Parathyroid adenoma (tissue), 2 donors: ENCODE measurements at regions not wholly inside any gene's neighbourhood (a gene's known extent, or its start where the extent isn't known, plus 50 kb on each side); places are given as distances from the start of the nearest gene placed in this dataset.

Source experiments
- H2AFZ ChIP-seq: fragments of 300-600 bp; sonication (generic); one replicate; pipeline ENCODE4 v1.7.0; 2017; ENCODE audit warnings: antibody characterized with exemption, mild to moderate bottlenecking
- H3K27ac ChIP-seq: fragments of 300-600 bp; sonication (generic); one replicate; pipeline ENCODE4 v1.7.0; 2017
- H3K27me3 ChIP-seq: fragments of 300-600 bp; sonication (generic); one replicate; pipeline ENCODE4 v1.7.0; 2017; ENCODE audit warnings: low read length; ENCODE audit not compliant: control insufficient read depth, insufficient read depth
- H3K36me3 ChIP-seq: fragments of 300-600 bp; sonication (generic); one replicate; pipeline ENCODE4 v1.7.0; 2017; ENCODE audit warnings: low read length; ENCODE audit not compliant: control insufficient read depth, insufficient read depth
- H3K4me1 ChIP-seq: fragments of 300-600 bp; sonication (generic); one replicate; pipeline ENCODE4 v1.7.0; 2017; ENCODE audit warnings: control low read depth
- H3K4me2 ChIP-seq: fragments of 300-600 bp; sonication (generic); one replicate; pipeline ENCODE4 v1.7.0; 2017; ENCODE audit warnings: low read length
- H3K4me3 ChIP-seq: fragments of 300-600 bp; sonication (generic); one replicate; pipeline ENCODE4 v1.7.0; 2017; ENCODE audit warnings: low read depth, low read length
- H3K79me2 ChIP-seq: fragments of 300-600 bp; sonication (generic); one replicate; pipeline ENCODE4 v1.7.0; 2017; ENCODE audit warnings: control low read depth
- H3K9ac ChIP-seq: fragments of 300-600 bp; sonication (generic); one replicate; pipeline ENCODE4 v1.7.0; 2017; ENCODE audit warnings: mild to moderate bottlenecking
- H3K9me3 ChIP-seq: fragments of 300-600 bp; sonication (generic); one replicate; pipeline ENCODE4 v1.7.0; 2017; ENCODE audit warnings: low read length; ENCODE audit not compliant: control insufficient read depth
- TF ChIP-seq, protein P1 (sequence below): fragments of 300-600 bp; sonication (generic); IDR thresholded peaks from one replicate; pipeline ENCODE4 v1.7.0; 2017; ENCODE audit warnings: antibody characterized with exemption, mild to moderate bottlenecking
- donor health status: primary hyperparathyroidism.

- Histone ChIP-seq H2AFZ (no peak overlapping the region), H3K27ac (no peak overlapping the region), H3K9me3 (no peaks in the 10 kb centered on the region), H3K9ac (no peak overlapping the region), H3K79me2 (no peaks in the 10 kb centered on the region), H3K36me3 (no peaks in the 10 kb centered on the region), H3K27me3 (no peaks in the 10 kb centered on the region), H3K4me3 (no peak overlapping the region), H3K4me1 (no peaks in the 10 kb centered on the region), H3K4me2 (no peak overlapping the region)
- TF ChIP-seq, protein P1, sequence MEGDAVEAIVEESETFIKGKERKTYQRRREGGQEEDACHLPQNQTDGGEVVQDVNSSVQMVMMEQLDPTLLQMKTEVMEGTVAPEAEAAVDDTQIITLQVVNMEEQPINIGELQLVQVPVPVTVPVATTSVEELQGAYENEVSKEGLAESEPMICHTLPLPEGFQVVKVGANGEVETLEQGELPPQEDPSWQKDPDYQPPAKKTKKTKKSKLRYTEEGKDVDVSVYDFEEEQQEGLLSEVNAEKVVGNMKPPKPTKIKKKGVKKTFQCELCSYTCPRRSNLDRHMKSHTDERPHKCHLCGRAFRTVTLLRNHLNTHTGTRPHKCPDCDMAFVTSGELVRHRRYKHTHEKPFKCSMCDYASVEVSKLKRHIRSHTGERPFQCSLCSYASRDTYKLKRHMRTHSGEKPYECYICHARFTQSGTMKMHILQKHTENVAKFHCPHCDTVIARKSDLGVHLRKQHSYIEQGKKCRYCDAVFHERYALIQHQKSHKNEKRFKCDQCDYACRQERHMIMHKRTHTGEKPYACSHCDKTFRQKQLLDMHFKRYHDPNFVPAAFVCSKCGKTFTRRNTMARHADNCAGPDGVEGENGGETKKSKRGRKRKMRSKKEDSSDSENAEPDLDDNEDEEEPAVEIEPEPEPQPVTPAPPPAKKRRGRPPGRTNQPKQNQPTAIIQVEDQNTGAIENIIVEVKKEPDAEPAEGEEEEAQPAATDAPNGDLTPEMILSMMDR: no peak
Measured at GRCh38 chr9:18182636-18183035, 291.3 kb upstream of the ADAMTSL1 start.

DNA sequence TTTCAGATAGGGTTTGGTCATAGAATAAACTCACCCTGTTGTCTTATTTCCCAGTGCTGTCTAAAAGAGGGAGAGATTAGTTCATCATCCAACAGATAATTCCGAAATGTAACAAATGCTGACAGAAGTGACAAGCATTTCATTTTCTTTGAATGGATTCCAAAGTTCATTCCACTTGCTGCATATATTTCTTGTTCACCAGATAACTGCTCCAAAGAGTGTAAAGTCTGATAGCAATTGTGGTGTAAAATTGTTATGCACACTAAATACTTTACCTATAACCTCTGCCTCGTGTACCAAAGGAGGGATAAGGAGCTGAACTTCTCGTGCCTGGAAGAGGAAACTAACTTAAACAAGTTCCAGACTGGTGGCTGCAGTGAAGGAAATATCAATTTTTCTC lies 290.0 kb upstream of the ADAMTSL1 start:
- H3K4me1 ChIP-seq: no peaks in the 10 kb centered on the region
- TF ChIP-seq, protein P1: no peak

GRCh38 chr9:18184401-18184800 lies 289.6 kb upstream of the ADAMTSL1 start:
- H3K27ac ChIP-seq: no peak overlapping the region

More for the DNA sequence above, 290.0 kb upstream of the ADAMTSL1 start:
- Histone ChIP-seq H3K27me3 (no peaks in the 10 kb centered on the region), H3K36me3 (no peaks in the 10 kb centered on the region), H3K79me2 (no peaks in the 10 kb centered on the region), H3K4me2 (no peak overlapping the region), H3K27ac (no peak overlapping the region), H3K4me3 (no peak overlapping the region), H3K9me3 (no peaks in the 10 kb centered on the region), H3K9ac (no peak overlapping the region), H2AFZ (no peak overlapping the region)

DNA sequence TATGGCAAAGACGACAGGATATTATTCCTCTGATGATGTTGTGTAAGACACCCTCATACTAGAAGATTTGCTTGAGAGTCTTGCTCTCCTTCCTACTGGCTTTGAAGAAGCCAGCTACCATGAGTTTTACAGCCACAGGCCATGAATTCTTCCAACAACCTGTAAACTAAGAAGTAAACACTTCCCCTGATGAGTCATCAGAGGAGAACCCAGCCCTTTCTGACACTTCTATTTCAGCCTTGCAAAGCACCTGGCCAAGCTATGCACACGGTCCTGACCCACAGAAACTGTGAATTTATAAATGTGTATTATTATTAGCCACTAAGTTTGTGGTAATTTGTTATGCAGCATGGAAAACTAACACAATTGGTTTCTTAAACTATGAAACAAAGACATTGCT lies 288.8 kb upstream of the ADAMTSL1 start:
- Histone ChIP-seq H3K79me2 (no peaks in the 10 kb centered on the region), H3K9ac (no peak overlapping the region), H3K9me3 (no peaks in the 10 kb centered on the region), H3K4me1 (no peaks in the 10 kb centered on the region), H3K4me3 (no peak overlapping the region), H3K36me3 (no peaks in the 10 kb centered on the region), H2AFZ (no peak overlapping the region), H3K27ac (no peak overlapping the region), H3K4me2 (no peak overlapping the region), H3K27me3 (no peaks in the 10 kb centered on the region)
- TF ChIP-seq, protein P1: no peak

More at GRCh38 chr9:18184401-18184800, 289.6 kb upstream of the ADAMTSL1 start:
- no peaks in the 10 kb centered on the region for H3K79me2 ChIP-seq
- no peak overlapping the region for H3K4me2 ChIP-seq
- no peak overlapping the region for H3K4me3 ChIP-seq
- TF ChIP-seq, protein P1: no peak
- no peaks in the 10 kb centered on the region for H3K27me3 ChIP-seq
- H3K4me1 ChIP-seq: no peaks in the 10 kb centered on the region
- H2AFZ ChIP-seq: no peak overlapping the region
- no peaks in the 10 kb centered on the region for H3K9me3 ChIP-seq
- no peaks in the 10 kb centered on the region for H3K36me3 ChIP-seq
- no peak overlapping the region for H3K9ac ChIP-seq

DNA sequence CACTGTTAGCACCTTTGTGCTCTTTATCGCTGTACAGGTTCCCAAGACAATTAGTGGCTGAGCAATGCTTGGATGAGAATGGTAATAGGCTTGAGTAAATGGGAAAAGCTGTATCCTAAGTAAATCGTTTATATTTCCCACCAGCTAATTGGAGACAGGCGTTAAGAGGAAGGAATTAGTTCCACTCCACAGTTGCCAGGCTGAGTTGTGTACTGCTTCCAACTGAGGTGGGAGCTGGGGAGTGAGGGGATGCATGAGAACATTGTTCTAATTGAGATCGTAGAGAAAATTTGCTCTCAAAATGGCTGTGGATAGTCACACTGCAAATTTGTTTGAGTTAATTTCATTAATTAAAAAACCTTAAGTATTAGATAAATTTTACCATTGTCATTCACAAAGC lies 285.0 kb upstream of the ADAMTSL1 start:
- Histone ChIP-seq H2AFZ (no peak overlapping the region), H3K79me2 (no peaks in the 10 kb centered on the region), H3K27ac (no peak overlapping the region), H3K27me3 (no peaks in the 10 kb centered on the region), H3K9ac (no peak overlapping the region), H3K4me1 (no peaks in the 10 kb centered on the region), H3K4me2 (no peak overlapping the region), H3K4me3 (no peak overlapping the region), H3K9me3 (no peaks in the 10 kb centered on the region), H3K36me3 (no peaks in the 10 kb centered on the region)
- TF ChIP-seq, protein P1: no peak
